Activated B cell treated with CpG ODN at 0.5 μM for 24 hours (primary cell): ENCODE measurements at regions not wholly inside any gene's neighbourhood (a gene's known extent, or its start where the extent isn't known, plus 50 kb on each side); places are given as distances from the start of the nearest gene placed in this dataset.
"Not testable (repeated sequence)": the region's sequence is repeated elsewhere in the genome, so short reads cannot be mapped to it uniquely, and the experiment has no call there.

ENCODE experiments used
- ATAC-seq: fragments of 200-7000 bp; cut with Tn5 transposase; one replicate; pipeline ENCODE4 v1.10.0; 2021; ENCODE audit warnings: low read depth, mild to moderate bottlenecking, moderate library complexity
- CTCF ChIA-PET: fragments of 350-600 bp; sonication (Branson Sonifier 250); formaldehyde crosslinking; loops from one replicate; lab custom pipeline; 2021; ENCODE audit warnings: antibody characterized with exemption; lab: Charles Lee
- POLR2A ChIA-PET: fragments of 350-600 bp; sonication (Branson Sonifier 250); formaldehyde crosslinking; loops from one replicate; lab custom pipeline; 2021; ENCODE audit warnings: antibody characterized with exemption; lab: Charles Lee
- DNase-seq: peaks from one replicate; pipeline ENCODE4 v3.0.0; 2022
- H3K27ac Mint-ChIP-seq: one replicate; pipeline ENCODE4 v1.8.0; 2020; ENCODE audit warnings: mixed read lengths
- H3K27me3 Mint-ChIP-seq: one replicate; pipeline ENCODE4 v1.8.0; 2021; ENCODE audit warnings: mixed read lengths
- H3K36me3 Mint-ChIP-seq: one replicate; pipeline ENCODE4 v1.8.0; 2021; ENCODE audit warnings: low read depth, mixed read lengths
- H3K4me1 Mint-ChIP-seq: one replicate; pipeline ENCODE4 v1.8.0; 2021; ENCODE audit warnings: mixed read lengths
- H3K4me3 Mint-ChIP-seq: one replicate; pipeline ENCODE4 v1.8.0; 2020; ENCODE audit warnings: mild to moderate bottlenecking, mixed read lengths
- H3K9me3 Mint-ChIP-seq: one replicate; pipeline ENCODE4 v1.8.0; 2020; ENCODE audit warnings: mixed read lengths
- CTCF ChIP-seq: fragments of 200-600 bp; IDR thresholded peaks from one replicate; pipeline ENCODE4 v1.8.0; 2022; ENCODE audit warnings: antibody characterized with exemption, mild to moderate bottlenecking
- intact Hi-C: fragments of 100-400 bp; cut with micrococcal nuclease; formaldehyde crosslinking; loops from one replicate; pipeline ENCODE4 v1.15.1; 2024

- H3K27me3 Mint-ChIP-seq, result peaks cover 14% of the 10 kb centered on the region
- intact Hi-C loops, result no loop called here
- no peaks in the 10 kb centered on the region for H3K9me3 Mint-ChIP-seq
- TF ChIP-seq CTCF, result no peak
- ChIA-PET CTCF (no interaction called here), POLR2A (no interaction called here)
- no peak overlapping the region for H3K4me3 Mint-ChIP-seq
- ATAC-seq (no peak), DNase-seq (no peak)
- H3K36me3 Mint-ChIP-seq, result no peaks in the 10 kb centered on the region
- H3K27ac Mint-ChIP-seq, result no peak overlapping the region
- no peaks in the 10 kb centered on the region for H3K4me1 Mint-ChIP-seq
These were observed 405.3 kb downstream of the STK39 start for GRCh38 chr2:167842047-167842446.

GRCh38 chr2:167835290-167835689 is 412.1 kb downstream of the STK39 start:
- DNase-seq, H3K27me3 Mint-ChIP-seq, intact Hi-C loops, H3K4me3 Mint-ChIP-seq, POLR2A ChIA-PET, ATAC-seq, H3K4me1 Mint-ChIP-seq, CTCF ChIA-PET, H3K36me3 Mint-ChIP-seq, H3K27ac Mint-ChIP-seq, H3K9me3 Mint-ChIP-seq: not testable (repeated sequence)

GRCh38 chr2:167834707-167835106 is 412.7 kb downstream of the STK39 start:
- intact Hi-C loops, result no loop called here
- Mint-ChIP-seq H3K9me3 (no peaks in the 10 kb centered on the region), H3K27ac (no peak overlapping the region)

GRCh38 chr2:167833294-167833693 is 414.1 kb downstream of the STK39 start:
- ChIA-PET CTCF (no interaction called here), POLR2A (no interaction called here)
- DNase-seq, result no peak
- no peak overlapping the region for H3K27ac Mint-ChIP-seq
- H3K4me1 Mint-ChIP-seq, result no peaks in the 10 kb centered on the region
- H3K27me3 Mint-ChIP-seq, result peaks cover 9% of the 10 kb centered on the region
- no peak for TF ChIP-seq CTCF
- H3K4me3 Mint-ChIP-seq, result no peak overlapping the region
- no peaks in the 10 kb centered on the region for H3K9me3 Mint-ChIP-seq
- no peaks in the 10 kb centered on the region for H3K36me3 Mint-ChIP-seq
- ATAC-seq, result no peak
- intact Hi-C loops, result no loop called here

More at GRCh38 chr2:167834707-167835106, 412.7 kb downstream of the STK39 start:
- POLR2A ChIA-PET, result no interaction called here
- Mint-ChIP-seq H3K4me1 (no peaks in the 10 kb centered on the region), H3K36me3 (no peaks in the 10 kb centered on the region), H3K4me3 (no peak overlapping the region), H3K27me3 (peaks cover 6% of the 10 kb centered on the region)
- no peak for TF ChIP-seq CTCF
- ATAC-seq, result no peak
- CTCF ChIA-PET, result no interaction called here
- no peak for DNase-seq

GRCh38 chr2:167832868-167833287 is 414.5 kb downstream of the STK39 start:
- no peak for DNase-seq
- Mint-ChIP-seq H3K4me3 (no peak overlapping the region), H3K36me3 (no peaks in the 10 kb centered on the region), H3K9me3 (no peaks in the 10 kb centered on the region), H3K27me3 (peaks cover 9% of the 10 kb centered on the region), H3K4me1 (no peaks in the 10 kb centered on the region), H3K27ac (no peak overlapping the region)
- ChIA-PET POLR2A (no interaction called here), CTCF (no interaction called here)
- no peak for ATAC-seq
- intact Hi-C loops, result no loop called here
- no peak for TF ChIP-seq CTCF
